ENCODE measurements at regions not wholly inside any gene's neighbourhood (a gene's known extent, or its start where the extent isn't known, plus 50 kb on each side); places are given as distances from the start of the nearest gene placed in this dataset.
"Not testable (repeated sequence)": the region's sequence is repeated elsewhere in the genome, so short reads cannot be mapped to it uniquely, and the experiment has no call there.

GRCh38 chrX:138859421-138859820, 147.9 kb upstream of the FGF13 start:
- DNase-seq (ENCODE audit: low spot score): no peak

DNA sequence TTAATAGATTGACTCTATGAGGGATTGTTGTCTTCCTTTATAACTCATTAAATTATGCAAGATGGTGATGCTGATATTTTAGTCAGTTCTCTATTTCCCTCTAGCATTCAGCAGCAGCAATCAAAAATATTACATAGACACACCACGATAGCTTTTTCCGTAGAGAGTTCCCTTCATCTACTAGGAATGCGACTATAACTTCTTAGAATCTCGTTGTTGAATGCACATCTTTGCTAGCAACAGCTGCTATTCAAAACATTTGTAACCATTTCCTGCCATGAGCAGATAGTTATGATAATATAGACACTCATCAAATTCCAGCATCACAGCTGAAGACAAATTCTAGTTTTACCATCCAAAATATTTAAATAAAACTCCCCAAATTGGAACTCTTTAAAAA, 147.4 kb upstream of the FGF13 start:
- no peak for DNase-seq (ENCODE audit: low spot score)

- DNase-seq (ENCODE audit: low spot score): no peak
Observed at GRCh38 chrX:138858438-138858837, 146.9 kb upstream of the FGF13 start.

DNA sequence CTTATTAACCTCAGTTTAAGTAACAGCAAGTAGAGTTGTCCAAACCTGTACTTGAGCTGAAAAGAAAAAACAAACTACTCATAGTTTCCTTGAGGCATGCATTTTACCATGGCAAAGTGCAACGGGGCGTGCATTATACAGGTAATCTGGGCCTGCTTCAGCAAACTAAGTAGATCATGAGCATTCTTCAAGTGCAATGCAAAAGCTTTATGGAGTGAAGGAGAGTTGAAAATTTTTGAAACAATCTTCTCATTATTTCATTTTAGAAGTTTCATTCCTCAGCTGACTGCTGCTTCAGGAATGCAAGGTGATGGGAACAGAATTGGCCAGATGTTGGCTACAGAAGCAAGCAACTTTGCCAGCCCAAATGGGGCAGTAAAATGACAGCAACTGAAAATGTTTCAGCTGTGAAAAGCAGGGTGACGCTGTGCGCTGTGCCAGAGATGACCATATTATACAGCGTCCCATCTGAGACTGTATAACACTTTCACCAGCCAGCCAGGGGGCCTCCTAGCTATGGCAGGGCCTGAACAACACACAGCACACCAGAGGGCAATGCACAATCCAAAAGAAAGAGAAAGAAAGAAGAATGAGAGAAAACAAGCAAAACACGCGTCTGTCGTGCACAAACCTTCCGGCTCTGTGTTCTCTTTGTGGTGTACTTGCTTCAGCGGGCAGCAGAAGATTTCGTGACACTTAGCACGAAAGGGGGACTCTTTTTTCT, 145.5 kb upstream of the FGF13 start:
- no peak for DNase-seq (ENCODE audit: low spot score)

DNA sequence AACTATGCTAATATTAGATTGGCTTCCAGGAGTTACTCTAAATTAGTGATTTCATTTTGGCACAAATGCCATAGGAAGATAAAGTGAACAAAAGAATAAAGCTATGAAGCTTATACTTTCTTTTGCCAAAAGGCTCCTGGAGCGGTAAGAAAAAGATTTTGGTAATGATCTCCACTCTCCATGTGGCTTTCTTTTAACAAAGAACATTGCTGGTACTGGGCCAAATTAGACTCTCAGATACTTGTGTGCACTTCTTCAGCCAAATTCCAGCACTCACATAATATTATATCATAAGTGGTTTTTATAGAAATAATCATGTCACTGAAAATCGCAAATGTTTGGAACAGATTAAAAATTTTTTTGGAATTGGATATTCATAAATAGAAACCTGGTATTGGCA, 142.4 kb upstream of the FGF13 start:
- no peak for DNase-seq (ENCODE audit: low spot score)

DNA sequence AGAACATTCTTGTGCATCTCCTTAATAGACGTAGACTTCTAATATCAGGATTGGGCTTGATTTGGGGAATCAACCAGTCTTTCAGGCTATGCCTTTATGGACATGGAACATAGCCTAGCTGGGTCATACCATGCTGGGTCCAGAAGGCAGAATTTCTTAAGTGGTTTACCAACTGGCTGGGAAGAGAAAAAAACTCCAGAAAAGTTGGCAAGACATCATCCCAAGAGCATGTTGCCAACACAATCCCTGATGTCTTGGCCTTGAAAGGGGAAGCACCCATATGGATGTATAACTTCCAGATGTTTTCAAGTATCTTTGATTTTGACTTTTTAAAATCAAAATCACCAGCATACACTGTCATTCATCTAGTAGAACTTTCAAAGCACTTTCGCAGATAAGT, 138.0 kb upstream of the FGF13 start:
- no peak for DNase-seq (ENCODE audit: low spot score)

DNA sequence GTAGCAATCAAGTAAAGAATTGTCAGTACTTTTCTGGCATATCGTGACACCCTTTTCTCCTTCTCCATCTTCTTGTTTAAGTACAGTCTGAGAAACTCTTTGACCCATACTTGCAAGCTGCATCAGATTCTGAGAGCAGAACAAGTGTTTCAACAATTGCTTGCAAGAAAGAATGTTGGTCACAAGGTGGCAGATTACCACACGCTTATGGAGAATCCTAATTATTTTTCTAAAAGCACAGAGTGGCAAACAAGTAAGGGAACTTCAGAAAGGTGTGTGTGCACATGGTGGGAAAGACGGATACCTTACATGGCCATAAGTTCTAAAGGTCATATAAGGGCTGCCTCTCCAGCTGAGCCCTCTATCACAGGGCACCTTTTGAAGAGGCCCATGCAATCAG, 136.4 kb upstream of the FGF13 start:
- no peak for DNase-seq (ENCODE audit: low spot score)

DNA sequence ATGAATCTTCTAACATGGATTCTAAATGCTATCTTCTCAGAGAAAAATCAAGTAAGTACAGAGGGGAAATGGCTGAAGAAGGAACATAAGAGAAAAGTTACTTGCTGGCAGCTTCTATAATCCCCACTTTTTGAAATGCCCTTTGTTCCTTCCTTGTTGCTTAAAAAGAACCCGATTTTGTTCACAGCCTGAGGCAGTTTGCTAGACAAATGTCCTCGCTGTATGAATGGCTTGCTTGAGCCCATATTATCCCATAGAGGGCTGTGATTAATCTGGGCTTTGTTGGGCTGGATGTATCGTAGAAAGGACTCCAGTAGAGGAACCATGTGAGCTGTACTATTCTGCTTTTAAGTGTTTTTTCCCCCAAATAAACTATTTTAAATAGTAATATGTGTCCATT, 134.3 kb upstream of the FGF13 start:
- DNase-seq (ENCODE audit: low spot score): no peak

GRCh38 chrX:138807400-138807799, 95.9 kb upstream of the FGF13 start:
- not testable (repeated sequence) for DNase-seq (ENCODE audit: low spot score)

GRCh38 chrX:138794246-138794645, 82.7 kb upstream of the FGF13 start:
- no peak for DNase-seq (ENCODE audit: low spot score)

- no peak for DNase-seq (ENCODE audit: low spot score)
Observed at GRCh38 chrX:138791551-138791950, 80.0 kb upstream of the FGF13 start.

DNA sequence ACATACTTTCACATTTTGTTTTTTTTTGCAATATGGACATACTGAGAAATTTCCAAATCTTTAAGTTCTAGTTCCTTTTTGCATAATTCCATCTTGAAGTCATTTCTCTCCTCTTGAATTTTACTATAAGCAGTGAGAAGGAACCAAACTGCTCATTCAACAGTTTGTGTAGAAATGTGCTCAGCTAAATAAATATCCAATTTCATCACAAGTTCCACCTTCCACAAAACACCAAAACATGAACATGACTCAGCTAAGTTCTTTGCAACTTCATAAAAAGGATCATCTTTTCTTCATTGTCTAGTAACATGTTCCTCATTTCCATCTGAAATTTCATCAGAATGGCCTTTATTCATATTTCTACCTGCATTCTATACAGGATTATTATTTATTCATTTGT, 77.3 kb upstream of the FGF13 start:
- DNase-seq (ENCODE audit: low spot score): no peak

DNA sequence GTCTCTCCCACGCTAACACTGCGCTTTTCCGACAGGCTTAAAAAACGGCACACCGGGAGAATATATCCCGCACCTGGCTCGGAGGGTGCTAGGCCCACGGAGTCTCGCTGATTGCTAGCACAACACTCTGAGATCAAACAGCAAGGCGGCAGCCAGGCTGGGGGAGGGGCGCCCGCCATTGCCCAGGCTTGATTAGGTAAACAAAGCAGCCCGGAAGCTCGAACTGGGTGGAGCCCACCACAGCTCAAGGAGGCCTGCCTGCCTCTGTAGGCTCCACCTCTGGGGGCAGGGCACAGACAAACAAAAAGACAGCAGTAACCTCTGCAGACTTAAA, 67.0 kb upstream of the FGF13 start:
- DNase-seq (ENCODE audit: low spot score): not testable (repeated sequence)

DNA sequence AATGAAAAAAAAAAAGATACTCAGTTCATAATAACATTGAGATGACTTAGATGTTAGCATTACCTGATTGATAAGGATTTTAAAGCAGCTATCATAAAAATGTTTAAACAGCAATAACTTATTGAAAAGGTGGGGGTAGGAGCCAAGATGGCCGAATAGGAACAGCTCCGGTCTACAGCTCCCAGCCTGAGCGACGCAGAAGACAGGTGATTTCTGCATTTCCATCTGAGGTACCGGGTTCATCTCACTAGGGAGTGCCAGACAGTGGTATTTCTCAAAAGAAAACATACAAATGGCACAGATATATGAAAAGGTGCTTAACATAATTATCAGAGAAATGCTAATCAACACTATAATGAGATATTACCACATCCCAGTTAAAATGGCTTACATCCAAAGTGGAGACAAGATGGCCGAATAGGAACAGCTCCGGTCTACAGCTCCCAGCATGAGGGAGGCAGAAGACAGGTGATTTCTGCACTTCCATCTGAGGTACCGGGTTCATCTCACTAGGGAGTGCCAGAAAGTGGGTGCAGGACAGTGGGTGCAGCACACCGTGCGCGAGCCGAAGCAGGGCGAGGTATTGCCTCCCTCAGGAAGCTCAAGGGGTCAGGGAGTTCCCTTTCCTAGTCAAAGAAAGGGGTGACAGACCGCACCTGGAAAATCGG, 66.5 kb upstream of the FGF13 start:
- not testable (repeated sequence) for DNase-seq (ENCODE audit: low spot score)

GRCh38 chrX:138777230-138777629, 65.7 kb upstream of the FGF13 start:
- no peak for DNase-seq (ENCODE audit: low spot score)

- peak; percentile 15 for DNase-seq (ENCODE audit: low spot score)
Observed at GRCh38 chrX:138775517-138775916, 64.0 kb upstream of the FGF13 start.

- no peak for DNase-seq (ENCODE audit: low spot score)
Observed at GRCh38 chrX:138771047-138771446, 59.5 kb upstream of the FGF13 start.

DNA sequence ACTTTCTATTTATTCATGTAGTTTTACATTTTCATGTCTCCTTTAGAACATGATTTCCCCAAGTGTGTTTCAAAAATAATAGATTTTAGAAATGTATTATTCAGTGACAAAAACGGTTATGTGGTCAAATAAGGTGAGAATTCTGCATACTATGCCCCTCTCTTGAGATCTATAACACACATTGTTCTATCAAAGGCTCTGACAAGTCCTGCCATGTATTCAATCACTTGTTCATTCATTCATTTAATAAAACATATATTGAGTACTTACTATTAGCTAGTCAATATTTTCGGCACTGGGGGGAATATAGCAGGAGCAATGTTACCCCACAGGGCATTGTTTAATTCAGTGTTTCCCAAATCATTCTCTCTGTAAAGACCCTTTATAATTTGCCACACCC, 58.4 kb upstream of the FGF13 start:
- DNase-seq (ENCODE audit: low spot score): no peak

DNA sequence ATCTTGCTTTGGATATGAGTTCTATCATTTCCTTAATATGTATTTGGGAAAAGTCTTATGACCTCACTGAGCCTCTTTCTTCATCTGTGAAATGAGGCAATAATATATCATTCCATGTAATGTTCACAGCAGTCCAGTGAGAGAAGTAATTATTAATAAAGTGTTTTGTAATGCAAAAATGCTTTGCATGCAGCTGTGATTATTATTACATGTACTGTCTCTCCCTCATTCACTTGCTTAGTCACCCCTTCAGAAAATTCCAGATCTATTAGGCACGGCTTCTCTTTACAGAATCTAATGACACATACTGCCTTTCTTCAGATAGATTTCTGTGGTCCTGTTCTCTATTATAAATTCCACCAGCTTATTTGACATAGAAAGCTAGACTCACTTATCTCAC, 53.5 kb upstream of the FGF13 start:
- no peak for DNase-seq (ENCODE audit: low spot score)

- no peak for DNase-seq (ENCODE audit: low spot score)
Observed at GRCh38 chrX:138763761-138764160, 52.2 kb upstream of the FGF13 start.

GRCh38 chrX:138761380-138761779, 49.9 kb upstream of the FGF13 start:
- DNase-seq (ENCODE audit: low spot score): no peak
